Stimulated activated CD8-positive, alpha-beta memory T cell treated with anti-CD3 and anti-CD28 coated beads, Interleukin-12 subunit alpha, Interleukin-12 subunit beta, amount 100 ng/mL, for 4 hours (primary cell): ENCODE measurements at regions not wholly inside any gene's neighbourhood (a gene's known extent, or its start where the extent isn't known, plus 50 kb on each side); places are given as distances from the start of the nearest gene placed in this dataset.

Experiments
- DNase-seq: peaks from one replicate; pipeline ENCODE4 v3.0.0-alpha.2; 2020; ENCODE audit warnings: low read depth

GRCh38 chr2:81672516-81672915, 1368.0 kb upstream of the LRRTM1 start:
- DNase-seq, result no peak

GRCh38 chr2:81670885-81671284, 1366.3 kb upstream of the LRRTM1 start:
- DNase-seq, result no peak

DNA sequence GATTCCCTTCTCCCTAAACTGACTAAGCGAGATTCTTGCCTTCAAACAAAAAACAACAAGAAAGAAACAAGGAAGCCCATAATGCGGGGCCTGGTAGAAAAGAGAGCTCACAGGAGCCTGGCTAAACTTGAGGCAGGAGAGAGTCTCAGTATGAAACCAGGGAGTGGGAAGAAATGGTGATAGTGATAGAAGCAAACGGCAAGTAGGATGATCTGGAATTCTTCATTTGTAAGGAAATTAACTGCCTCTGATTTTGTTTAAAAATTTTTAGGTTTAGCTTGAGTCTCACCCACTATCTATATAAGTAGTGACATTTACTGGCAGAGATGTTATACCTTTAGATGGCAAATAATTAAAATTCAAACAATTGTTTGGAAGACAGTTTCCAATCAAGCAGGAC, 1356.5 kb upstream of the LRRTM1 start:
- no peak for DNase-seq

- DNase-seq, result no peak
Observed at GRCh38 chr2:81658227-81658626, 1353.7 kb upstream of the LRRTM1 start.

DNA sequence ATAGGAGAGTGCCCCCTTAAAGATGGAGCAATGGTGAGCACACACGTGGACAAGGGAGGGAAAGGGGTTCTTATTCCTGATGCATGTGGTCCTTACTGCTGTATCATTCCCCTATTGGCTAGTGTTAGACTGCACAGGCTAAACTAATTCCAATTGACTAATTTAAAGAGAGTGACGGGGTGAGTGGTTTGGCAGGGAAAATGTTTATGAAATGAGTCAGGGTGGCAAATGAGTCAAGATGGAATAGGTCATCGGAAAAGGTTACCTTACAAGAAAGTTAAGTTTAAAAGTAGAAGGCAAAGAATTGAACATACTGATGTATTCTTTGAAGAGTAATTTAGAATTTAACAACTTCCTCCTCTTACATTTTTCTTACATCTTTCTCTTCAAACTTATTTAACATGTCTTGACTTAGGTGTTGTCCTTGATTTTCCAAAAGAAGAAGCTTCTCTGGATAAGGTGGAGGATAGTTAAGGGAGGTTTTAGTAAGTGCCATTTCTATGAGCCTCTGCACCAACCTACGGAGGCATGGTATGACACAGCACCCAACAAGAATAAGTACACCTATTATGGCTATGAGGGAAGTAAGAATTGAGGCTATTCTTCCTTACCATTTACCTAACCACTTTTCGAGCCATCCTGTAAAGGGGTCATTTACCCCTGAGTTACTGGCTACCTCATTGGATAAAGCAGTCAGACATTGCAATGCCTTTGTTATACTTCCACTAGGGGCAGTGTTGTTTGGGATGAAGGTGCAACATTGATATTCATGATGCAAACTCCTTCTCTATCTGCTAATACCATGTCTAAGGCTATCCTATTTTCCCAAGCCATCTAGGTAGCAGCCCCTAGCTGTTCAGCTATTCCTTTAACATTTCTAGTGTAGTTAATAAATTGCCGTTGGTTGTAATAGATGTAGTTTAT, 1345.8 kb upstream of the LRRTM1 start:
- DNase-seq, result no peak

DNA sequence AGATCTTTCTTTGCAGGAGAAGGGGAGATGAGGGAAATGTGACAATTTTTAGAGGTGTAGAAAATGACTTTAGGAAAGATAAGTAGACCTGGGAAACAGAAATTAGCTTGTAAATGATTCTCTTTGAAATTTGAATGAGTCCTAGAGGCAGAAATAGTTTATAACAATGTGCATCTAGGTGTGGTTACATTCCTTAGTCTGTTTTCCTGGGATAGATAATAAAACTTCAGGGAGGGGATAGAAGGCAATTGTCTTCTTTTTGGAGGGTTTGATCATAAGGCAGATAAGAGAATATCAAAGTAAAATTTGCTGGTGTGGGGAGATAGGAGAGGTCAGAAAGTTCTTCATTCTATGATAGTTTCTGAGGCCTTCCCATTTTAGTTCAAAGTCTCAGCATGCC, 1344.3 kb upstream of the LRRTM1 start:
- DNase-seq, result no peak

DNA sequence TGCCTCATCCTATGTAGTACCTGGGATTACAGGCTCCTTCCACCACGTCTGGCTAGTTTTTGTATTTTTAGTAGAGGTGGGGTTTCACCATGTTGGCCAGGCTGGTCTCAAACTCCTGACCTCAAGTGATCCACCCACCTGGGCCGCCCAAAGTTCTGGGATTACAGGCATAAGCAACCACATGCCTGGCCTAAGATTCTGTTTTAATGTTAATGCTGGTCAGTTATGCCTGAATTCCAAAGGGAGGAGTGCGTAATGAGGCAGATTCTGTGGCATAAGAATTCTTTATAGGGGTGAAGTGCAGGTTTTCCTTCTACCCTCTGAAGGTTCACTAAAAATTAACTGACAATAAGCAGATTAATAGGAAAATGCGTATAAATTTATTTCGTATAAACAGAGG, 1343.8 kb upstream of the LRRTM1 start:
- no peak for DNase-seq

- DNase-seq, result no peak
Observed at GRCh38 chr2:81647715-81648230, 1343.2 kb upstream of the LRRTM1 start.

DNA sequence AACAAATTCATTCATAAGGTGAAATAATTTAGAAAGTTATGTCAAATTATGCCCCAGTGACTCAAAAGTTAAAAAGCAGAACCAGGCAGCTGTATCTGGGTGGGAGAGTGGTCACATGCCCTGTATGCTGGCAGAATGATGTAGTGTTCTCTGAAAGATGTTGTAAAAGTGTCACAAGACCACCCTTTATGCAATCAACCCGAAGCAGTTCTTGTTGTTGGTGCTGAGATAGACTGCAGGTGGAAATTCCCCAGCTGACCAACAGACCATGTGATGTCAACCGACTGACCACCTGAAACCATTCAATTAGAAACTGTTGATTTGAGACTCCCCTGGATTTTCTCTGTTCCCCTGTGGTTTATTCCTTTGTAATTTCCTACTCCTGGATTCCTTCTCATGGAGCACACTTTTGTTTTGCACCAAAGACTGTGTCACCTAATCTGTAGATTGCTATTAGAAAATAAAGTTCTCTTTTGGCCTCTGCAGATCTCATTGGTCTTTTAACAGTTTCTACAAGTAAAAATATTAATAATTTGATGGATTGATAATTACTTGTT, 1341.3 kb upstream of the LRRTM1 start:
- DNase-seq, result no peak

DNA sequence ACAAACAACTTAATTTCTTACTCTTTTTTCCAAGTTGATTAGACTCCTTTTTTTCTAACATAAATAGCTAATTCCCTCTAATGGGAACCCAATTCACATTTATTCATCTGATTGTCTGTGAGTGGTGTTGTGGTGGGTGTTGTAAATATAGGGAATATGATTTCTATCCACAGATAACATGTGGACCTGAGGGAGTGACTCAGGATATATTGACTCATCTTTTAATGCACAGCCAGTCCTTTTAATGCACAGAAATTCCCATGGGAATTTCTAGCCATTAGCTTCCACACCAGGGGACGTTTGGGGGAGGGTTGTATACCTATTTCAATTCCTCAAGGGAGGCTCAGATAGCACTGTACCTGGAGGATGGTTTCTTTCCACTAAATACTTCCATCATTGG, 1339.6 kb upstream of the LRRTM1 start:
- no peak for DNase-seq

DNA sequence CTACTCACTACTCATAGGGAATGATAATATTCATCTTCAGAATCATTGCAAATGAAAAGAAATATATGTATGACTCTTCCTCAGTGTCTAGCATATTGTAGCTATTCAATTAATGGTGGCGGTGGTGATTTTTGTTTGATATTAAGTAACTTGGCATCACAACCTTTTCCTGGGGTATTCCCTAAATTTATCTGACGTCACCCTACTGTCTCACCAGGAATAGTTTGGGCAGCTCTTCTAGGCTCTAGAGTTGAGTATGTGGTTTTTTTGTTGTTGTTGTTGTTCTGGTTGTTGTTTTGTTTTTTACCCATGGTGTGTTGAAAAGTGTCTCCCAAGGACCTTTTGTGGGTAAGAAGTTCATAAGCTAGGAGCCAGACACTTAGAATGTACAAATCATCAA, 1320.3 kb upstream of the LRRTM1 start:
- no peak for DNase-seq

DNA sequence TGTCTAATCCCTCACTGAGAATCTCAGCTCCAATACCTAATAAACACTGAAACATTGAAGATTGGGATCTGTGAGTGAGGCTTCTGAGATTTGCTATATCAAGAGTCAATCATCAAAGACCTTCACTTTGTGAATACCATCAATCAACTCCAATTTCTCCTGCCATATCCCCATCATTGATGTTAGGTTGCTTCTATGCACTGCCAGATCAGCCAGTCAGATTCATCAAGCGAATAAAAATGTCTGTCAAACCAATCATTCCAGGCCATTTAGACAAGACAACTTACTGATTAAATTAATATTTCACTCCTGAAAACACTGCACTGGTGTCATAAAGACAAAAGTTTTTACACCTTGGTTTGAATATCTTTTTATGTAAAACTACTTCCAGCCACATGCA, 1295.5 kb upstream of the LRRTM1 start:
- no peak for DNase-seq

DNA sequence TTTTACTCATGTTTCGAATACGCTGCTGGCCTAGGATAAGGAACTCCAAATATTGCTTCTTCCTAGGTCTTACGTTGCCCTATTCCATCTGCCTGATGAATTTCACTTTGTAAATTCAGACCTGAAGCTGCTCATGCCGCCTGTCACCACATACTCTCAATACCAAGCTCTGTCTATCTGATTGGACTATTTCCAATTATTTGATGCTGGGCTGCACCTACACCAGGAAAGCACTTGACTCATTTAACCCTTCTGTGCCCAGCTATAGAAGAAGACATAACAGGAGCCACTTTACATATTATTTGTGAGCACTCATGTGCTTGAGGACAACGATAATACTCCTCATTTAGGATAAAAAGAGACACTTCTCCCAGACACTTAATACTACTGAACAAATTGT, 1293.9 kb upstream of the LRRTM1 start:
- no peak for DNase-seq

DNA sequence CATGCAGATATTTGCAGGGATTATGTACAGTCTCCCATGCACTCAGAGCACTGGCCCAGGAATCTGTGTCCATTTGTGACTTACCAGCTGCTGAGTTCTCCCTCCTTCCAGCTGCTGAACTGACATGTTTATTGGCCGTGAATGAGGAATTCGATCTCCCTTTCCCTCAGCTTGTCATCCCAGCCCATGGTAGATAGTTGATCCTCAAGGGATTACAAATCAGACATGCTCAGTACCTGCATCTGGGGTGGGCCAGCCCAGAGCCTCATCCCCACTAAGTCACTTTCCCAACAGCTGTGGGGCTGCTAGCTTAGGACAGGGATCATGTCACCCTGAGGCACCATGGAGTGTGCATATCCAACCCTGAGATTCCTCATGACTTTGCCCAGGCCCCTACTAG, 1284.9 kb upstream of the LRRTM1 start:
- no peak for DNase-seq

- no peak for DNase-seq
Observed at GRCh38 chr2:81583311-81584108, 1279.0 kb upstream of the LRRTM1 start.

GRCh38 chr2:81576713-81577112, 1272.2 kb upstream of the LRRTM1 start:
- DNase-seq, result no peak

GRCh38 chr2:81551040-81551634, 1246.6 kb upstream of the LRRTM1 start:
- no peak for DNase-seq

GRCh38 chr2:81550277-81550676, 1245.7 kb upstream of the LRRTM1 start:
- DNase-seq, result no peak

DNA sequence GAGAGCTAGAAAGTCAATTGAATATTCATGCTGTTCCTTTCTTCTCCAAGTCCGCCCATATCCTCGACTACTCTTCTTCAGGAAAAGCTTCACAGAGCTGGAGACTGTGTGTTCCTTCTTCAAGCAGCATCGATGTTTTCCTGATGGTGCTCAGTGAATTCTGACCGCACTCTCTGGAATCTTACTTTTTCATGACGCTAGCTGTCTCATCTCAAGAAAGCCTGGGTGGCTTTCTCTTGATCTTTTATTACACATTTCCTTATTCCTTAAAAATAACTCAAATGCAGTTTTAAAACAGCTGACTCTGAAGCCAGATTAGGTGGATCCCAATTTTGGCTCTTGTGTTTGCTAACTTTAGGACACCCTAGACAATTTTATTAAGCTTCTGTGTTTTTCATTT, 1245.1 kb upstream of the LRRTM1 start:
- DNase-seq, result no peak

DNA sequence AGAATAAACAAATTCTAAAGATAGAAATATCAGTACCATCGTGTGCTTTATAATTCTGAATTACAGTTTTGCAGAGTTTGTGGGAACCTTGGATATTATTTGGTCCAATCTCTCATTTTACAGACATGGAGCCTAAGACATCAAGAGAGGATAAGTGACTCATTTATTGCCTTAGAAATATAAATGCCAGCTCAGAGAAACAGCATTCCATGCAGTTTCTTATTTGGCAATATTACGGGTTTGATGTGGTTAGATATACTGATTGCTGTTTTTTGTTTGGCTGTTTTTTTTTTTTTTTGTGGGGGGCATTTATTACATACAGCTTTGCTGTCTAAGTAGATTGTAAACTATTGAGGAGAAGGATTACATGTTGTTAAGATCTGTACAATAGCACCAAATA, 1241.1 kb upstream of the LRRTM1 start:
- DNase-seq, result no peak

DNA sequence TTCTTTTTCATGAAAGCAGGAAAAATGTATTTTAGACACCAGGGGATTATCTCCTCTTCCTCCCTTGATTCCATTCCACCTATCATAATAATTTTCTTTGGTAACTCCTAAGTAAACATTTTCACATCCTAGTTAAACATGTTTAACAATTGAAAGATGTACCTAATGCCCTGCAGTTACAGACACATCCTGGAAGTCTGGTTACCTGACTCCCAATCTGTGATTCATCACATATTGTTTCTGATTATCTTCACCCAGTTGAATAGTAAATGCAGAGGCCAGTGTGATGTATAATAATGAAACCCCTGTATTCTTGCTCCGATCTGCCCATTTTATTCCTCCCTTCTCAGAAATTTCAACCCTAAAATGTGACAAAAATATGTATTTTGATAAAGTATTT, 1237.6 kb upstream of the LRRTM1 start:
- DNase-seq, result no peak

GRCh38 chr2:81529944-81530343, 1225.4 kb upstream of the LRRTM1 start:
- no peak for DNase-seq
